SU-DHL-6 (cell line): ENCODE measurements at regions not wholly inside any gene's neighbourhood (a gene's known extent, or its start where the extent isn't known, plus 50 kb on each side); places are given as distances from the start of the nearest gene placed in this dataset.
"Not testable (repeated sequence)": the region's sequence is repeated elsewhere in the genome, so short reads cannot be mapped to it uniquely, and the experiment has no call there.

ENCODE experiments used
- H2AFZ ChIP-seq: fragments of 200-600 bp; sonication (generic); 2 replicates; pipeline ENCODE4 v1.6.1; 2014; ENCODE audit warnings: low read depth, mild to moderate bottlenecking, moderate library complexity, mixed read lengths, antibody characterized with exemption, low read length; ENCODE audit not compliant: severe bottlenecking
- H3F3A ChIP-seq: fragments of 200-600 bp; shearing (Covaris generic); 2 replicates; pipeline ENCODE4 v1.6.0; 2016; ENCODE audit warnings: antibody characterized with exemption, mild to moderate bottlenecking; ENCODE audit not compliant: insufficient read depth
- H3K27ac ChIP-seq: fragments of 200-600 bp; sonication (generic); 2 replicates; pipeline ENCODE4 v1.5.1; 2016; ENCODE audit warnings: low read depth, mild to moderate bottlenecking, low read length, moderate library complexity, mixed read lengths
- H3K27me3 ChIP-seq: fragments of 200-600 bp; sonication (generic), shearing (Covaris generic); 2 replicates; pipeline ENCODE4 v1.6.0; 2014; ENCODE audit warnings: mild to moderate bottlenecking, low read length
- H3K36me3 ChIP-seq: fragments of 200-600 bp; sonication (generic); 2 replicates; pipeline ENCODE4 v1.6.1; 2014; ENCODE audit warnings: mild to moderate bottlenecking, low read length, mixed read lengths
- H3K4me2 ChIP-seq: fragments of 300-600, 200-600 bp; shearing (Covaris generic), sonication (generic); 2 replicates; pipeline ENCODE4 v1.6.0; 2014; ENCODE audit warnings: low read length, low read depth, mild to moderate bottlenecking; ENCODE audit not compliant: poor library complexity, severe bottlenecking
- H3K4me3 ChIP-seq: fragments of 200-600 bp; sonication (generic); 2 replicates; pipeline ENCODE4 v1.5.1; 2014; ENCODE audit warnings: antibody characterized with exemption, low read length, mild to moderate bottlenecking, mixed read lengths; ENCODE audit not compliant: insufficient read depth, poor library complexity, severe bottlenecking
- H3K79me2 ChIP-seq: fragments of 200-600 bp; sonication (generic); 2 replicates; pipeline ENCODE4 v1.6.1; 2014; ENCODE audit warnings: mild to moderate bottlenecking, low read length, moderate library complexity; ENCODE audit not compliant: insufficient read depth
- H3K9ac ChIP-seq: fragments of 200-600 bp; sonication (generic); 2 replicates; pipeline ENCODE4 v1.7.0; 2014; ENCODE audit warnings: mild to moderate bottlenecking, low read length
- H3K9me2 ChIP-seq: fragments of 200-600 bp; sonication (generic); replicated peaks from 2 replicates; pipeline ENCODE4 v1.6.1; 2014; ENCODE audit warnings: low read length; ENCODE audit not compliant: insufficient read depth
- H3K9me3 ChIP-seq: fragments of 200-600 bp; sonication (generic); 2 replicates; pipeline ENCODE4 v1.6.1; 2014; ENCODE audit warnings: low read length, mixed read lengths; ENCODE audit not compliant: insufficient read depth
- H4K20me1 ChIP-seq: fragments of 200-600 bp; sonication (generic); 2 replicates; pipeline ENCODE4 v1.6.1; 2014; ENCODE audit warnings: low read depth, mild to moderate bottlenecking, antibody characterized with exemption, low read length, moderate library complexity, mixed read lengths
- EZH2phosphoT487 ChIP-seq: fragments of 200-600 bp; sonication (generic), shearing (Covaris generic); conservative IDR thresholded peaks from 2 replicates; pipeline ENCODE4 v1.6.1; 2018; ENCODE audit warnings: mild to moderate bottlenecking, antibody characterized with exemption, low read length, moderate library complexity, mixed read lengths
- TF ChIP-seq, protein P1 (sequence below): fragments of 200-600 bp; sonication (generic); IDR thresholded peaks from one replicate; pipeline ENCODE4 v1.5.1; 2017; ENCODE audit warnings: antibody characterized with exemption, mild to moderate bottlenecking, low read length, moderate library complexity; ENCODE audit not compliant: insufficient read depth, poor library complexity, severe bottlenecking

DNA sequence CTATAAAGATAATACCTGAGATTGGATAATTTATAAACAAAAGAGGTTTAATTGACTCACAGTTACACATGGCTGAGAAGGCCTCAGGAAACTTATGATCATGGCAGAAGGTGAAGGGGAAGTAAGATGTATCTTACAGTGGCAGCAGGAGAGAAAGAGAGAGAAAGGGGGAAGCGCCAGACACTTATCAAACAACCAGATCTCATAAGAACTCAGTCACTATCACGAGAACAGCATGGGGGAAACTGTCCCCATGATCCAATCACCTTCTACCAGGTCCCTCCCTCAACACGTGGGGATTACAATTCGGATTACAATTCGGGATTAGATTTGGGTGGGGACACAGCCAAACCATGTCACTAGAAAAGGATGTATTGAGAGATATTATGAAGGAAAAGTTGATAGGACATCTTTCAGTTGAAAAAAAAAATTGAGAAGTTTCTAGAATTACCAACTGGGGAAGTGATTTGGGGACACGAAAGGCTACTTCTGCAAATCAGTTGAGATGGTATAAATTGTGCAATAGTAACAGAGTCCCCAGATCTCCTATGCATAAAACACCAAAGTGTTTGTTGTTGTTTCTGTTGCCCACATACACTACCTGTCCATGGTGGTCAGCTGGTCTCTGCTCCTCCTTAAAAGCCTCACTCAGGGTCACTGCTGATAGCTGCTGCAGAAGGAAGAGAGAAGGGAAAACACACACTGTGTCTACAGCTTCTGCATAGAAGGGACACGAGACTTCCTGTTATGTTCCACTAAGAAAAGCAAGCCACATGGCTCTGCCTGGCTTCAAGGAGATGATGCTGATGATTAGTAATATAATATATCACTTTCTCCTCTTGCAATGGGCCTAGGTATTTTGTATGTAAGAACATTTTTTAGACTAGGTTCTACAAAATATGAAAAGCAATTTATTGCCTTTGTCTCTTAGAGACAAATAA lies 465.5 kb downstream of the PDZRN4 start:
- Histone ChIP-seq H3K4me3 (no peak overlapping the region), H3K4me2 (no peak overlapping the region), H3K27me3 (no peaks in the 10 kb centered on the region), H3K9me3 (no peaks in the 10 kb centered on the region), H3K9me2 (no peaks in the 10 kb centered on the region), H3K9ac (no peak overlapping the region), H3K36me3 (no peaks in the 10 kb centered on the region), H3K79me2 (no peaks in the 10 kb centered on the region), H4K20me1 (no peaks in the 10 kb centered on the region), H3K27ac (no peak overlapping the region), H2AFZ (no peak overlapping the region), H3F3A (no peaks in the 10 kb centered on the region)
- no peak for TF ChIP-seq EZH2phosphoT487
- TF ChIP-seq, protein P1, sequence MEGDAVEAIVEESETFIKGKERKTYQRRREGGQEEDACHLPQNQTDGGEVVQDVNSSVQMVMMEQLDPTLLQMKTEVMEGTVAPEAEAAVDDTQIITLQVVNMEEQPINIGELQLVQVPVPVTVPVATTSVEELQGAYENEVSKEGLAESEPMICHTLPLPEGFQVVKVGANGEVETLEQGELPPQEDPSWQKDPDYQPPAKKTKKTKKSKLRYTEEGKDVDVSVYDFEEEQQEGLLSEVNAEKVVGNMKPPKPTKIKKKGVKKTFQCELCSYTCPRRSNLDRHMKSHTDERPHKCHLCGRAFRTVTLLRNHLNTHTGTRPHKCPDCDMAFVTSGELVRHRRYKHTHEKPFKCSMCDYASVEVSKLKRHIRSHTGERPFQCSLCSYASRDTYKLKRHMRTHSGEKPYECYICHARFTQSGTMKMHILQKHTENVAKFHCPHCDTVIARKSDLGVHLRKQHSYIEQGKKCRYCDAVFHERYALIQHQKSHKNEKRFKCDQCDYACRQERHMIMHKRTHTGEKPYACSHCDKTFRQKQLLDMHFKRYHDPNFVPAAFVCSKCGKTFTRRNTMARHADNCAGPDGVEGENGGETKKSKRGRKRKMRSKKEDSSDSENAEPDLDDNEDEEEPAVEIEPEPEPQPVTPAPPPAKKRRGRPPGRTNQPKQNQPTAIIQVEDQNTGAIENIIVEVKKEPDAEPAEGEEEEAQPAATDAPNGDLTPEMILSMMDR, result no peak

DNA sequence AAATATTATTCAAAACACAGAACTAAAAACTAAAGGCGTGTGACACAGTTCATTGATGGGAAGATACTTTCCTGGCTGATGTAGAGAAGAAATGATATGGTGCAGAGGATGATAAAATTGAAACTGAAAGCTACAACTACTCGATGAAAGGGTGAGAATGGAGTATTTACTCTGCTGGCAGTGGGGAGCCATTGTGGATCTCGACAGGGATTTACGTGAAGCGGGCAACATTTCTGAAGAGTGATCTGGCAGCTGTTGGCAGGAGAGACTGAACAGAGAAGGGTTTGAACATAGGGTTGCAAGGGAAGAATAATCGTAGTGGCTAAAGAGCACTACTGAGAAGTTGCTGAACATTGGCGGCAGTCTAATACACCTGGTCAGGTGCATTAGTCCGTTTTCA lies 464.9 kb downstream of the PDZRN4 start:
- no peaks in the 10 kb centered on the region for H3F3A ChIP-seq
- H4K20me1 ChIP-seq, result no peaks in the 10 kb centered on the region
- H3K79me2 ChIP-seq, result no peaks in the 10 kb centered on the region
- no peaks in the 10 kb centered on the region for H3K36me3 ChIP-seq
- no peak overlapping the region for H2AFZ ChIP-seq
- no peaks in the 10 kb centered on the region for H3K27me3 ChIP-seq
- no peak overlapping the region for H3K9ac ChIP-seq
- no peaks in the 10 kb centered on the region for H3K9me3 ChIP-seq
- no peak overlapping the region for H3K4me3 ChIP-seq
- TF ChIP-seq, protein P1, result no peak
- no peak for TF ChIP-seq EZH2phosphoT487
- H3K4me2 ChIP-seq, result no peak overlapping the region
- no peaks in the 10 kb centered on the region for H3K9me2 ChIP-seq
- no peak overlapping the region for H3K27ac ChIP-seq

DNA sequence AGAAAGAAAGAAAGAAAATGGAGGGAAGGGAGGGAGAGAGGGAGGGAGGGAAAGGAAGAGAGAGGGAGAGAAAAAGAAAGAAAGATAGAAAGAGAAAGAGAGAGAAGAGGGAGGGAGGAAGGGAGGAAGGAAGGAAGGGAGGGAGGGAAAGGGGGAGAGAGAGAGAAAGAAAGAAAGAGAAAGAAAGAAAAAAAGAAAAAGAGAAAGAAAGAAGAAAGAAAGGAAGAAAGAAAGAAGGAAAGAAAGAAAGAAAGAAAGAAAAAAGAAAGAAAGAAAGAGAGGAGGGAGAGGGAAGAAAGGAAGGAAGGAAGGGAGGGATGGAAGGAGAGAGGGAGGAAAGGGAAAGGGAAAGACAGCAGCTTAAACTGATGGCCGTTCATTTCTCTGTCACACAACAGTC lies 457.5 kb downstream of the PDZRN4 start:
- no peaks in the 10 kb centered on the region for H3K36me3 ChIP-seq
- H3K9me2 ChIP-seq, result no peaks in the 10 kb centered on the region
- no peaks in the 10 kb centered on the region for H3K27me3 ChIP-seq
- H3K9me3 ChIP-seq, result no peaks in the 10 kb centered on the region
- H3K9ac ChIP-seq, result no peak overlapping the region
- no peak overlapping the region for H2AFZ ChIP-seq
- H3K4me2 ChIP-seq, result no peak overlapping the region
- no peaks in the 10 kb centered on the region for H3F3A ChIP-seq
- H3K4me3 ChIP-seq, result no peak overlapping the region
- TF ChIP-seq EZH2phosphoT487, result no peak
- TF ChIP-seq, protein P1, result no peak
- no peaks in the 10 kb centered on the region for H4K20me1 ChIP-seq
- H3K27ac ChIP-seq, result no peak overlapping the region
- no peaks in the 10 kb centered on the region for H3K79me2 ChIP-seq

DNA sequence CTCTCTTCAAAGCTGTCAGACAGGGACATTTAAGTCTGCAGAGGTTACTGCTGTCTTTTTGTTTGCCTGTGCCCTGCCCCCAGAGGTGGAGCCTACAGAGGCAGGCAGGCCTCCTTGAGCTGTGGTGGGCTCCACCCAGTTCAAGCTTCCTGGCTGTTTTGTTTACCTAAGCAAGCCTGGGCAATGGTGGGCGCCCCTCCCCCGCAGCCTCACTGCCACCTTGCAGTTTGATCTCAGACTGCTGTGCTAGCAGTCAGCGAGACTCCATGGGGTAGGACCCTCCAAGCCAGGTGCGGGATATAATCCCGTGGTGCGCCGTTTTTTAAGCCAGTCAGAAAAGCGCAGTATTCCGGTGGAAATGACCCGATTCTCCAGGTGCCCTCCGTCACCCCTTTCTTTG lies 454.7 kb downstream of the PDZRN4 start:
- H3K27ac ChIP-seq, H3K4me3 ChIP-seq, H3K9me2 ChIP-seq, H3K79me2 ChIP-seq, H4K20me1 ChIP-seq, H3K9ac ChIP-seq, H3K4me2 ChIP-seq, H3K27me3 ChIP-seq, H2AFZ ChIP-seq, H3F3A ChIP-seq, H3K36me3 ChIP-seq, H3K9me3 ChIP-seq: not testable (repeated sequence)
